CD4-positive, CD25-positive, alpha-beta regulatory T cell (primary cell): ENCODE measurements at regions not wholly inside any gene's neighbourhood (a gene's known extent, or its start where the extent isn't known, plus 50 kb on each side); places are given as distances from the start of the nearest gene placed in this dataset.

ENCODE experiments used
- ATAC-seq, 2 donors: fragments of 150-1000 bp; cut with Tn5 transposase; one replicate each; pipeline ENCODE4 v1.10.0; 2021; ENCODE audit warnings: low read depth in 2 of 2, moderate number of reproducible peaks in 2 of 2, moderate library complexity in 1 of 2
- DNase-seq, 3 donors: peaks; one replicate each; pipeline versions ENCODE4 v3.0.0 to v3.0.0-alpha.2; 2012 to 2022; ENCODE audit warnings: mixed read lengths in 1 of 3
- H3K27ac ChIP-seq: one replicate; pipeline ENCODE4 v1.7.0; 2013; ENCODE audit warnings: mild to moderate bottlenecking, low read length; ENCODE audit not compliant: insufficient read depth, poor library complexity, severe bottlenecking
- H3K27me3 ChIP-seq: one replicate; pipeline ENCODE4 v1.7.0; 2013; ENCODE audit warnings: low read length; ENCODE audit not compliant: control insufficient read depth, insufficient read depth
- H3K36me3 ChIP-seq: one replicate; pipeline ENCODE4 v1.7.0; 2013; ENCODE audit warnings: mild to moderate bottlenecking, low read length, moderate library complexity; ENCODE audit not compliant: control insufficient read depth, insufficient read depth
- H3K4me1 ChIP-seq: 2 replicates; pipeline ENCODE4 v1.7.0; 2013; ENCODE audit warnings: mild to moderate bottlenecking, low read length; ENCODE audit not compliant: insufficient read depth, control insufficient read depth, poor library complexity, severe bottlenecking
- H3K4me3 ChIP-seq: one replicate; pipeline ENCODE4 v1.7.0; 2013; ENCODE audit warnings: low read depth, mild to moderate bottlenecking, low read length, moderate library complexity
- H3K9me3 ChIP-seq, 2 experiments: 1 replicate in 1 of 2; 2 replicates in 1 of 2; pipeline ENCODE4 v1.7.0; 2013; ENCODE audit warnings: low read length in 2 of 2, mild to moderate bottlenecking in 1 of 2, moderate library complexity in 1 of 2; ENCODE audit not compliant: control insufficient read depth in 2 of 2
- H3K27ac Mint-ChIP-seq, 3 donors: one replicate each; pipeline ENCODE4 v1.8.0; 2020 to 2022; ENCODE audit warnings: mild to moderate bottlenecking in 3 of 3, mixed read lengths in 3 of 3, moderate library complexity in 2 of 3
- H3K27me3 Mint-ChIP-seq: one replicate; pipeline ENCODE4 v1.8.0; 2022; ENCODE audit warnings: mild to moderate bottlenecking, mixed read lengths
- H3K36me3 Mint-ChIP-seq: one replicate; pipeline ENCODE4 v1.8.0; 2020; ENCODE audit warnings: mixed read lengths
- H3K4me1 Mint-ChIP-seq, 4 donors: one replicate each; pipeline ENCODE4 v1.8.0; 2020 to 2022; ENCODE audit warnings: mixed read lengths in 4 of 4, mild to moderate bottlenecking in 1 of 4
- H3K4me3 Mint-ChIP-seq, 4 donors: one replicate each; pipeline ENCODE4 v1.8.0; 2020 to 2022; ENCODE audit warnings: mild to moderate bottlenecking in 4 of 4, mixed read lengths in 4 of 4, moderate library complexity in 3 of 4
- H3K9me3 Mint-ChIP-seq, 7 donors: one replicate each; pipeline ENCODE4 v1.8.0; 2020 to 2022; ENCODE audit warnings: mixed read lengths in 7 of 7, mild to moderate bottlenecking in 3 of 7, moderate library complexity in 2 of 7

DNA sequence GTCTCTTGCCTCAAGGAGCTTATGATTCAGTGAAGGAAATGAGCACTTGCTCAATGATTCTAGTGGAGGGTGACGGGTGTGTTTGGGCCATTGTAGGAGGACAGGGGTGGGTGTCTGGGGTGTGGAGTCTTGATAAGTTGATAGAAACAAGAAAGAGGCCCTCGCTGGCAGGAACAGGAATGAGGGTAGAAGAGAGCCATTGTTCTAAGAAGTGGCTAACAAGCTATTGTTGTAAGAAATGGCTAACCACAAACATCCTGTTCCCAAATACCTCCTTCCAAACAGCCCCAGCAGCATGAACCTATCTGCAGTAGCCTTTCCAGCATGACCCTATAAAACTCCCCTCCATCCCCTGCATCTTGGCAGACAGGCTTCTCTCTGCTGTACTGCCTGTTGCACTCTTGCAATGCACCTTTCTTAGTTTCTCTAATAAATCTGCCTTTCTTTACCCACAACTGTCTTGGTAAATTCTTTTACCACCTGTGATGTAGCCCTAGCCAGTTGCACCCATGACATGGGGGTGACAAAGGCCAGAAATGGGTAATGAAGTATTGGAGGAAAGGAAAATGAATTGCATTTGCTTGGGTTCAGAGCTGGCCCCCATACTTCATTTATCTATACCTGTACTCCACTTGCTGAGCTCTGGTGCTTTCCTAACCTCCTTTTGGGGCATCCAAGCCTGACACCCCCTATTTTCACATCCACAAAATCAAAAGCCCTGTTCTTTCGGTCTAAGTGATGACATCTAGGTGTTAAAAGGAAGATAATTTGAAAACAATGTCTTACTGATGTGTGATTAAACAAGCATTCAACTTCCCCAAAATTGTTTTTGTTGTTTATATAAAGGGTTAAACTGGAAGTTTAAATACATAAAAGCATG lies 389.1 kb downstream of the GRIN2B start:
- Histone ChIP-seq H3K27me3 (no peaks in the 10 kb centered on the region), H3K4me3 (no peak overlapping the region), H3K27ac (no peak overlapping the region), H3K4me1 (no peaks in the 10 kb centered on the region), H3K36me3 (no peaks in the 10 kb centered on the region), H3K9me3 (no peaks in the 10 kb centered on the region)
- Mint-ChIP-seq H3K4me1 (no peaks in the 10 kb centered on the region), H3K27me3 (no peaks in the 10 kb centered on the region), H3K9me3 (peaks cover 0 to 8% (median 0%) of the 10 kb centered on the region in 7 donors), H3K36me3 (no peaks in the 10 kb centered on the region), H3K4me3 (no peak overlapping the region), H3K27ac (no peak overlapping the region)
- peak in 1 of 3 donors; percentile 0 for DNase-seq
- ATAC-seq, result no peak

DNA sequence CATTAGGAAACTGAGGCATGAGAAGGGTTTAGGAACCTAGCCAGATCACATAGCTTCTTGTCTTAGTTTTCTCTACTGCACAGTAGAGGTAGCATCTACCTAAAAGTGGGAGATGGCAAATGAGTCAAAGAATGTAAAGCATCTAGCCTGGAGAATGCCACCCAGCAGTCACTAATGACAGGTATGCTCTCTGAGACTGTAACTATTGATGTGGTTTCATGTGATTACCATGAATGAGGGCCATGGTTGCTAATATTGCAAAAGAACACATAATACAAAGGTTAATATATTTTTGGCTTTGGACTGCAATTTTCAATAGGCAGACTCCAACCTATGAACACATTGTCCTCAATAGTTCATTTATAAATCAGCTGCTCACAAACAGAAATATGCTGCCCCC lies 389.9 kb downstream of the GRIN2B start:
- H3K9me3 ChIP-seq, result no peaks in the 10 kb centered on the region
- no peak overlapping the region for H3K27ac ChIP-seq
- H3K36me3 ChIP-seq, result no peaks in the 10 kb centered on the region
- DNase-seq, result no peak
- Mint-ChIP-seq H3K36me3 (no peaks in the 10 kb centered on the region), H3K4me3 (no peak overlapping the region), H3K4me1 (no peaks in the 10 kb centered on the region), H3K9me3 (peaks cover 0 to 8% (median 0%) of the 10 kb centered on the region in 7 donors), H3K27ac (no peak overlapping the region), H3K27me3 (no peaks in the 10 kb centered on the region)
- ATAC-seq, result no peak
- no peaks in the 10 kb centered on the region for H3K27me3 ChIP-seq
- H3K4me1 ChIP-seq, result no peaks in the 10 kb centered on the region
- H3K4me3 ChIP-seq, result no peak overlapping the region

DNA sequence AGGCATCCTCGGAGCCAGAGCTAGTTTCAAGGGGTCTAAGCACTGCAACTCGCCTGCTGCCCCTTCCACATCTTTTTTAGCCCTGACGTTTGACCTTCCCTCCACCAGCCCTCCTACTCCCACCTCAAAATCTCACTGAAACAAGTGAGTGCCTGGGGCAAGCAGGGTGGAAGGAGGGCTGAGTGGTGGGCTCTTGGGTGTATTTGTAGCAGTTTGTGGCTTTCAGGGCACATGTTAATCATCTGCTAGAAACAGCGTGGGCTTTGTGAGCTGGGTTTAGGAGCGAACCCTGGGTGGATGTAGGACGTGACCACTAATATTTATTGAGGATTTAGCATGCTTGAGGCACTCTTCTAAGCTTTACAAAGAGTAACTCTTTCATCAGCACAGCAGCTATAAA lies 390.3 kb downstream of the GRIN2B start:
- no peak overlapping the region for H3K27ac Mint-ChIP-seq
- H3K4me3 Mint-ChIP-seq, result no peak overlapping the region
- no peak overlapping the region for H3K4me3 ChIP-seq
- ATAC-seq, result no peak
- no peaks in the 10 kb centered on the region for H3K36me3 ChIP-seq
- H3K36me3 Mint-ChIP-seq, result no peaks in the 10 kb centered on the region
- H3K4me1 ChIP-seq, result no peaks in the 10 kb centered on the region
- no peaks in the 10 kb centered on the region for H3K4me1 Mint-ChIP-seq
- no peak for DNase-seq
- H3K9me3 Mint-ChIP-seq, result peaks cover 0 to 8% (median 0%) of the 10 kb centered on the region in 7 donors
- H3K9me3 ChIP-seq, result no peaks in the 10 kb centered on the region
- H3K27me3 ChIP-seq, result no peaks in the 10 kb centered on the region
- H3K27me3 Mint-ChIP-seq, result no peaks in the 10 kb centered on the region
- no peak overlapping the region for H3K27ac ChIP-seq

DNA sequence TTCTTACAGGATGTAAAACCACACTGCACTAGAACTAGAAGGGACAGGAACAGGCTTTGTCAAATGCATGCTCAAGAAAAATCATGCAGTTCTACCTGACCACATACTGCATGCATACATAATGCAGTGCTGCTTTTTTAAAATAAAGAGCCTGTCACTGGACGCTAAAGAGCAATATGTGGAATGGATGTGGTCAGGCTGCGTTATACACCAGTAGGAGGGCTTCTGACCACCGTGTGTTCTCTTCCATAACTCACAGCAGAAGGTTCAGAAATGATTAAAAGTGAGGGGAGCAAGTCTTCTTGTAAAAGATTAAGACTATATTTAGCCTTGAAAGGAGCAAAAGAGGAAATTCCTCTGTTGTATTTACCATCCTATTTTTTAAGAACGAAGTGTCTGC lies 392.0 kb downstream of the EMP1 start:
- Histone ChIP-seq H3K9me3 (no peaks in the 10 kb centered on the region), H3K27ac (no peak overlapping the region), H3K4me1 (no peaks in the 10 kb centered on the region), H3K27me3 (no peaks in the 10 kb centered on the region), H3K36me3 (no peaks in the 10 kb centered on the region), H3K4me3 (no peak overlapping the region)
- Mint-ChIP-seq H3K36me3 (no peaks in the 10 kb centered on the region), H3K4me1 (no peaks in the 10 kb centered on the region), H3K9me3 (peaks cover 0 to 8% (median 0%) of the 10 kb centered on the region in 7 donors), H3K27me3 (no peaks in the 10 kb centered on the region), H3K27ac (no peak overlapping the region), H3K4me3 (no peak overlapping the region)
- ATAC-seq (no peak), DNase-seq (no peak)

DNA sequence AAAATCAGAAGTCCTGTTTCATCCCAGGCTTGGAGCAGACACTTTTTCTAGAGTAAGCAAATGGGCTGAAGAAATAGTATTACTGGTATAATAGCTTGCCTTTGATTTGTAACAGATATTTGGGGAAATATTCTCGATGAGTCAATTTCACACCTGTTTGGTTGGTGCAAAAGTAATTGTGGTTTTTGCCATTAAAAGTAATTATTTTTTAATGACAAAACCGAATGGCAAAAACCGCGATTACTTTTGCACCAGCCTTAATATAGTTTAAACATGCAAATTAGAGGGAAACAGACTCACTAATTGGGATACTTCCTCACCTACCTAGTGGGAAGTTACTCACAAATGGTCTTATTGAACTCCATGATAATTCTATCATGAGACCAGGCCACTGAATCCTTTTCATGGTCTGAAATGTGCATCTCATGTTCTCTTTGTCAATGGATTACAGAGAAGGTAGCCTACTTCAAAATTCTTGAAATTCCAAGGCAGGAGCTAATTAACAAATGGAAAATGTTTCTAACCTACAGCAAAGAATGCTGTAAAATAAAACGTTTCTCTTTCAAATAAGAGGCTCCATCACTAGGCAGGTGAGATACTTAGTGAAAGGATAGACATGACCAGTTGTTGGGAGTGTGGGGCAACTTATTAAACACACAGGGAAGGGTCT lies 391.3 kb downstream of the EMP1 start:
- no peaks in the 10 kb centered on the region for H3K27me3 Mint-ChIP-seq
- no peak for ATAC-seq

DNA sequence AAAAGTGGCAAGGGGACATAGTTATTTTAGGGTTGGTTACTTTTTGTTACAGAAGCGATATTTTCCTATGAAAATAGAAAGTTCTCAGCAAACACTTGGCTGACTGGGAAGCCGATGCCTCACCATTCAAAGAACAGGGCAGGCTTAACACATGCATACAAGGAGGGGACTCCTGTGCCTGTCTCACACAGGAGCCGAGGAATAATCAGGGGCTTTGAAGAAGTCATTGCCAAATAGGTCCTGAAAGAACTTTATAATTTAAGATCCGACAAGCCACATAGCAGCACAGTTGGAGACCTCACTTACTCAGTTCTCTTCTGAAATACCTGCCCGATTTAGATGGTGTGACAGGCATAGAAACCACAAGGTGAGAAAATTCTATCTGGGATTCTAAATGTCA lies 389.8 kb downstream of the EMP1 start:
- Histone ChIP-seq H3K36me3 (no peaks in the 10 kb centered on the region), H3K27me3 (no peaks in the 10 kb centered on the region), H3K9me3 (no peaks in the 10 kb centered on the region), H3K4me1 (no peaks in the 10 kb centered on the region), H3K4me3 (no peak overlapping the region), H3K27ac (no peak overlapping the region)
- Mint-ChIP-seq H3K9me3 (peaks cover 0 to 8% (median 0%) of the 10 kb centered on the region in 7 donors), H3K4me3 (no peak overlapping the region), H3K27ac (no peak overlapping the region), H3K27me3 (no peaks in the 10 kb centered on the region), H3K4me1 (no peaks in the 10 kb centered on the region), H3K36me3 (no peaks in the 10 kb centered on the region)
- DNase-seq (no peak), ATAC-seq (no peak)

More for the DNA sequence above, 391.3 kb downstream of the EMP1 start:
- H3K9me3 Mint-ChIP-seq, result peaks cover 0 to 8% (median 0%) of the 10 kb centered on the region in 7 donors
- no peaks in the 10 kb centered on the region for H3K27me3 ChIP-seq
- no peak for DNase-seq
- no peaks in the 10 kb centered on the region for H3K4me1 ChIP-seq
- no peak overlapping the region for H3K4me3 ChIP-seq
- H3K36me3 Mint-ChIP-seq, result no peaks in the 10 kb centered on the region
- H3K27ac Mint-ChIP-seq, result no peak overlapping the region
- H3K36me3 ChIP-seq, result no peaks in the 10 kb centered on the region
- H3K4me1 Mint-ChIP-seq, result no peaks in the 10 kb centered on the region
- no peak overlapping the region for H3K4me3 Mint-ChIP-seq
- H3K27ac ChIP-seq, result no peak overlapping the region
- no peaks in the 10 kb centered on the region for H3K9me3 ChIP-seq

DNA sequence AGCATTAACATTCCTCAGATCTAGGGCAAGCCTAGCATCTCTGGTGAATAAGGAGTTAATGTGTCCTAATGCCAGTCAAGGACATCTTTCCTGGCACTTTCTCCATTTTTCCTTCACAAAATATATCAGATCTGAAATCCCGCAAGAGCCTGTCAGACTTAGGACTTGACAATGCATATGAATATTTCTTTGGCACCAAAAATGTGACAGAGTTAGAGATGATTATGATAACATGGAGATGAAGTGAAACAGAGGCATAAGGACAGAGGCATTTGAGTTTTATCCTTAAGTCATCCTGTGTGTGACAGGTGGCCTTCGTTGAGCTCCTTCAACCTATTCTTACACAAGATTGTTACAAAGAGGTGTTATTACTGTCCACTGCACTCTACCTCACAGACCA lies 388.0 kb downstream of the EMP1 start:
- H3K36me3 Mint-ChIP-seq, result no peaks in the 10 kb centered on the region
- H3K4me3 Mint-ChIP-seq, result no peak overlapping the region
- no peaks in the 10 kb centered on the region for H3K27me3 Mint-ChIP-seq
- no peaks in the 10 kb centered on the region for H3K9me3 ChIP-seq
- no peak overlapping the region for H3K27ac ChIP-seq
- H3K4me3 ChIP-seq, result no peak overlapping the region
- no peaks in the 10 kb centered on the region for H3K4me1 ChIP-seq
- peaks cover 0 to 8% (median 0%) of the 10 kb centered on the region in 7 donors for H3K9me3 Mint-ChIP-seq
- DNase-seq (no peak), ATAC-seq (no peak)
- H3K4me1 Mint-ChIP-seq, result no peaks in the 10 kb centered on the region
- no peak overlapping the region for H3K27ac Mint-ChIP-seq
- H3K27me3 ChIP-seq, result no peaks in the 10 kb centered on the region
- H3K36me3 ChIP-seq, result no peaks in the 10 kb centered on the region
